C4-2B (cell line): ENCODE measurements at regions not wholly inside any gene's neighbourhood (a gene's known extent, or its start where the extent isn't known, plus 50 kb on each side); places are given as distances from the start of the nearest gene placed in this dataset.
"Not testable (repeated sequence)": the region's sequence is repeated elsewhere in the genome, so short reads cannot be mapped to it uniquely, and the experiment has no call there.

Experiments
- H3K27ac ChIP-seq: fragments of 450-650 bp; 2 replicates; pipeline ENCODE4 v1.5.1; 2017
- CTCF ChIP-seq: fragments of 450-650 bp; conservative IDR thresholded peaks from 2 replicates; pipeline ENCODE4 v1.5.1; 2017; ENCODE audit warnings: mild to moderate bottlenecking
- ZFX ChIP-seq: fragments of 450-650 bp; IDR thresholded peaks from 2 replicates; pipeline ENCODE4 v1.6.1; 2017

GRCh38 chr7:12839508-12840153 lies 152.2 kb downstream of the ARL4A start:
- TF ChIP-seq ZFX = no peak
- H3K27ac ChIP-seq = no peak overlapping the region

- not testable (repeated sequence) for H3K27ac ChIP-seq
These were observed 157.3 kb downstream of the ARL4A start for GRCh38 chr7:12844732-12845131.

GRCh38 chr7:12847001-12847400 lies 159.6 kb downstream of the ARL4A start:
- no peak overlapping the region for H3K27ac ChIP-seq
- TF ChIP-seq CTCF (no peak), ZFX (no peak)

GRCh38 chr7:12851142-12851541 lies 163.7 kb downstream of the ARL4A start:
- H3K27ac ChIP-seq = no peak overlapping the region
- TF ChIP-seq CTCF = no peak
- TF ChIP-seq ZFX = no peak

GRCh38 chr7:12851841-12852240 lies 164.4 kb downstream of the ARL4A start:
- TF ChIP-seq CTCF (no peak), ZFX (no peak)

GRCh38 chr7:12855036-12855435 lies 167.6 kb downstream of the ARL4A start:
- no peak for TF ChIP-seq CTCF
- no peak for TF ChIP-seq ZFX
- H3K27ac ChIP-seq = no peak overlapping the region

More at GRCh38 chr7:12851841-12852240, 164.4 kb downstream of the ARL4A start:
- H3K27ac ChIP-seq = no peak overlapping the region

GRCh38 chr7:12859761-12860160 lies 172.3 kb downstream of the ARL4A start:
- H3K27ac ChIP-seq = no peak overlapping the region
- no peak for TF ChIP-seq ZFX

- no peak for TF ChIP-seq ZFX
- no peak for TF ChIP-seq CTCF
- H3K27ac ChIP-seq = no peak overlapping the region
These were observed 173.6 kb downstream of the ARL4A start for GRCh38 chr7:12861070-12861469.

GRCh38 chr7:12862146-12862545 lies 174.7 kb downstream of the ARL4A start:
- no peak for TF ChIP-seq ZFX
- no peak overlapping the region for H3K27ac ChIP-seq
